ENCODE measurements at regions not wholly inside any gene's neighbourhood (a gene's known extent, or its start where the extent isn't known, plus 50 kb on each side); places are given as distances from the start of the nearest gene placed in this dataset.
"Not testable (repeated sequence)": the region's sequence is repeated elsewhere in the genome, so short reads cannot be mapped to it uniquely, and the experiment has no call there.

- DNase-seq: no peak
These were observed 238.7 kb upstream of the TOX3 start for GRCh38 chr16:52785653-52786052.

- DNase-seq: no peak
These were observed 236.7 kb upstream of the TOX3 start for GRCh38 chr16:52783616-52784015.

GRCh38 chr16:52781005-52781630 lies 234.2 kb upstream of the TOX3 start:
- no peak for DNase-seq

GRCh38 chr16:52773026-52773425 lies 226.1 kb upstream of the TOX3 start:
- DNase-seq: no peak

- DNase-seq: no peak
These were observed 223.9 kb upstream of the TOX3 start for GRCh38 chr16:52770828-52771227.

GRCh38 chr16:52758473-52758855 lies 211.5 kb upstream of the TOX3 start:
- no peak for DNase-seq

GRCh38 chr16:52757746-52758472 lies 211.0 kb upstream of the TOX3 start:
- no peak for DNase-seq

GRCh38 chr16:52756812-52757517 lies 210.0 kb upstream of the TOX3 start:
- DNase-seq: no peak

- DNase-seq: no peak
These were observed 208.5 kb upstream of the TOX3 start for GRCh38 chr16:52755396-52755795.

- DNase-seq: no peak
These were observed 204.1 kb upstream of the TOX3 start for GRCh38 chr16:52751035-52751434.

- no peak for DNase-seq
These were observed 201.8 kb upstream of the TOX3 start for GRCh38 chr16:52748741-52749140.

- no peak for DNase-seq
These were observed 200.2 kb upstream of the TOX3 start for GRCh38 chr16:52747088-52747595.

- DNase-seq: no peak
These were observed 196.8 kb upstream of the TOX3 start for GRCh38 chr16:52743707-52744106.

GRCh38 chr16:52742608-52743170 lies 195.7 kb upstream of the TOX3 start:
- no peak for DNase-seq

- DNase-seq: no peak
These were observed 195.1 kb upstream of the TOX3 start for GRCh38 chr16:52742052-52742451.

- DNase-seq: no peak
These were observed 194.4 kb upstream of the TOX3 start for GRCh38 chr16:52741351-52741750.

- peak; percentile 33 for DNase-seq
These were observed 193.8 kb upstream of the TOX3 start for GRCh38 chr16:52740766-52741165.

- no peak for DNase-seq
These were observed 193.4 kb upstream of the TOX3 start for GRCh38 chr16:52740333-52740732.

- not testable (repeated sequence) for DNase-seq
These were observed 192.0 kb upstream of the TOX3 start for GRCh38 chr16:52738992-52739391.

GRCh38 chr16:52731219-52731875 lies 184.4 kb upstream of the TOX3 start:
- no peak for DNase-seq

- no peak for DNase-seq
These were observed 182.8 kb upstream of the TOX3 start for GRCh38 chr16:52729731-52730130.

- DNase-seq: no peak
These were observed 180.9 kb upstream of the TOX3 start for GRCh38 chr16:52727849-52728248.

GRCh38 chr16:52727441-52727840 lies 180.5 kb upstream of the TOX3 start:
- DNase-seq: peak; percentile 34

All from DMS 273 treated with DMSO at 0.1 percent for 48 hours (cell line).